Left ventricle myocardium inferior (tissue), 1 donor: ENCODE measurements at regions not wholly inside any gene's neighbourhood (a gene's known extent, or its start where the extent isn't known, plus 50 kb on each side); places are given as distances from the start of the nearest gene placed in this dataset.

Experiments used
- DNase-seq: peaks from one replicate; pipeline ENCODE4 v3.0.0-alpha.2; 2020
- H3K27ac ChIP-seq: fragments of 200-600 bp; replicated peaks from 2 replicates; pipeline ENCODE4 v1.8.0; 2021
- H3K27me3 ChIP-seq: fragments of 200-600 bp; 2 replicates; pipeline ENCODE4 v1.8.0; 2021; ENCODE audit warnings: low read depth
- H3K36me3 ChIP-seq: fragments of 200-600 bp; 2 replicates; pipeline ENCODE4 v1.8.0; 2021
- H3K4me1 ChIP-seq: fragments of 200-600 bp; 2 replicates; pipeline ENCODE4 v1.8.0; 2021
- H3K4me3 ChIP-seq: fragments of 200-600 bp; 2 replicates; pipeline ENCODE4 v1.8.0; 2021; ENCODE audit warnings: mild to moderate bottlenecking, moderate library complexity
- H3K9me3 ChIP-seq: fragments of 200-600 bp; replicated peaks from 2 replicates; pipeline ENCODE4 v1.8.0; 2021
- intact Hi-C: fragments of 100-400 bp; cut with micrococcal nuclease; formaldehyde crosslinking; loops from one replicate; pipeline ENCODE4 v1.11.0; 2022
- TF ChIP-seq, protein P1 (sequence below): fragments of 200-600 bp; IDR thresholded peaks from 2 replicates; pipeline ENCODE4 v1.8.0; 2021; ENCODE audit warnings: antibody characterized with exemption, mild to moderate bottlenecking, borderline replicate concordance
- donor health status: DM: no; HTN: yes; CAD: no; lungs with severe emphysema.

DNA sequence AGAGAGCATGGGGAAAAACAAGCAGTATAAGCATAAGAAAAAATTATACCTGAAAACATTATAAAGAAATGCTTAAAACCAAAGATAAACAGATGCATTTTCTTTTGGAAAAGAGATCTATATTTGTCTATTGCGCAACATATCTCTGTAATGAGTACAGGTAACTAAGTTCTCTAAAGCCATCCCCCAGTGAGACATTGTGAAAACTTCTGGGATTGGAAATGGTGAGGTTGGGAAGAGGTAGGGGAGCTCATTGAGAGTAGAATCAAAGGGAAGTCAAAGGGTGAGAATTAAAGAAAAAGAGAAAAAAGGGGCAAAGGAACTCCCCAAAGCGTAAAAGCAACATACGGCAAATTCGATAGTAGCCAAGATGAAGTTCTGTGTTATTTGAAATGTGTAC is 257.9 kb upstream of the RBFOX1 start:
- intact Hi-C loops, result no loop called here
- Histone ChIP-seq H3K27me3 (peaks cover 7% of the 10 kb centered on the region), H3K36me3 (no peaks in the 10 kb centered on the region), H3K9me3 (peaks cover 12% of the 10 kb centered on the region), H3K27ac (no peak overlapping the region), H3K4me3 (no peak overlapping the region), H3K4me1 (no peaks in the 10 kb centered on the region)
- no peak for DNase-seq
- TF ChIP-seq, protein P1, sequence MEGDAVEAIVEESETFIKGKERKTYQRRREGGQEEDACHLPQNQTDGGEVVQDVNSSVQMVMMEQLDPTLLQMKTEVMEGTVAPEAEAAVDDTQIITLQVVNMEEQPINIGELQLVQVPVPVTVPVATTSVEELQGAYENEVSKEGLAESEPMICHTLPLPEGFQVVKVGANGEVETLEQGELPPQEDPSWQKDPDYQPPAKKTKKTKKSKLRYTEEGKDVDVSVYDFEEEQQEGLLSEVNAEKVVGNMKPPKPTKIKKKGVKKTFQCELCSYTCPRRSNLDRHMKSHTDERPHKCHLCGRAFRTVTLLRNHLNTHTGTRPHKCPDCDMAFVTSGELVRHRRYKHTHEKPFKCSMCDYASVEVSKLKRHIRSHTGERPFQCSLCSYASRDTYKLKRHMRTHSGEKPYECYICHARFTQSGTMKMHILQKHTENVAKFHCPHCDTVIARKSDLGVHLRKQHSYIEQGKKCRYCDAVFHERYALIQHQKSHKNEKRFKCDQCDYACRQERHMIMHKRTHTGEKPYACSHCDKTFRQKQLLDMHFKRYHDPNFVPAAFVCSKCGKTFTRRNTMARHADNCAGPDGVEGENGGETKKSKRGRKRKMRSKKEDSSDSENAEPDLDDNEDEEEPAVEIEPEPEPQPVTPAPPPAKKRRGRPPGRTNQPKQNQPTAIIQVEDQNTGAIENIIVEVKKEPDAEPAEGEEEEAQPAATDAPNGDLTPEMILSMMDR, result no peak

DNA sequence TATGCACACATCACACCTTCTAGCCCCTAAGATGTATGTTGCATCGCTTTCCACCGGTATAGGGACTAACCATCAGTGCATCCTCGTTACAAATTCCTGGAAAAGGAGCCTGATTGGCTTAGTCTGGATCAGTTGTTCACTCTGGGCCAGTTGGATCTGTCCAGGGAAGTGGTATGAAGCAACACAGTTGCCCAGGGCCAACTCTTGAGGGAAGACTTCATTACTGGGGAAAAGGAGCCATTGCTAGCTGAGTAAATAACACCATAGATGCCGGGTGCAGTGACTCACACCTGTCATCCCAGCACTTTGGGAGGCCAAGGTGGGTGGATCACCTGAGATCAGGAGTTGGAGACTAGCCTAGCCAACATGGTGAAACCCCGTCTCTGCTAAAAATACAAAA is 275.2 kb upstream of the RBFOX1 start:
- DNase-seq, result no peak
- TF ChIP-seq, protein P1, result no peak
- no peaks in the 10 kb centered on the region for H3K9me3 ChIP-seq
- no peaks in the 10 kb centered on the region for H3K4me1 ChIP-seq
- no peak overlapping the region for H3K27ac ChIP-seq
- intact Hi-C loops, result no loop called here
- H3K4me3 ChIP-seq, result no peak overlapping the region
- peaks cover 11% of the 10 kb centered on the region for H3K27me3 ChIP-seq
- no peaks in the 10 kb centered on the region for H3K36me3 ChIP-seq

DNA sequence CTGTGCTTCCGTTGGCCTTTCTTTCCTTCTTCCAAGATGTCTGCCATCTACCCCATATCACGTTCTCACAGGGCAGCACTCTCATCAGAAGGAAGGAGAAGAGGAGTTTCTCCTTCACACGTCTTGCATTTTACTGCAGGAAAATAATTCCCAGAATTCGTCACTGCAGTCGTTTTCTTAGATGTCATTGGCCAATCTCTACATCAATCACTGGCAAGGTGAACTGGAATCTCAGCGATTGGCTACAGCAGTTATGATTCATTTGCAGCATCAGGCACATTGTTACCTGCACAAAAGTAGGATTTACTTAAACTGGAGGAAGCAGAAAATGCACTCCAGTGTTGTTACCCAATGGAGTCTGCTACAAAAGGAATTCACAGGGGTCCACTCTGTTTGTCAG is 277.2 kb upstream of the RBFOX1 start:
- H3K4me3 ChIP-seq, result no peak overlapping the region
- DNase-seq, result no peak
- TF ChIP-seq, protein P1, result no peak
- intact Hi-C loops, result no loop called here
- no peak overlapping the region for H3K27ac ChIP-seq
- no peaks in the 10 kb centered on the region for H3K36me3 ChIP-seq
- H3K4me1 ChIP-seq, result no peaks in the 10 kb centered on the region
- H3K9me3 ChIP-seq, result no peaks in the 10 kb centered on the region
- peaks cover 18% of the 10 kb centered on the region for H3K27me3 ChIP-seq

DNA sequence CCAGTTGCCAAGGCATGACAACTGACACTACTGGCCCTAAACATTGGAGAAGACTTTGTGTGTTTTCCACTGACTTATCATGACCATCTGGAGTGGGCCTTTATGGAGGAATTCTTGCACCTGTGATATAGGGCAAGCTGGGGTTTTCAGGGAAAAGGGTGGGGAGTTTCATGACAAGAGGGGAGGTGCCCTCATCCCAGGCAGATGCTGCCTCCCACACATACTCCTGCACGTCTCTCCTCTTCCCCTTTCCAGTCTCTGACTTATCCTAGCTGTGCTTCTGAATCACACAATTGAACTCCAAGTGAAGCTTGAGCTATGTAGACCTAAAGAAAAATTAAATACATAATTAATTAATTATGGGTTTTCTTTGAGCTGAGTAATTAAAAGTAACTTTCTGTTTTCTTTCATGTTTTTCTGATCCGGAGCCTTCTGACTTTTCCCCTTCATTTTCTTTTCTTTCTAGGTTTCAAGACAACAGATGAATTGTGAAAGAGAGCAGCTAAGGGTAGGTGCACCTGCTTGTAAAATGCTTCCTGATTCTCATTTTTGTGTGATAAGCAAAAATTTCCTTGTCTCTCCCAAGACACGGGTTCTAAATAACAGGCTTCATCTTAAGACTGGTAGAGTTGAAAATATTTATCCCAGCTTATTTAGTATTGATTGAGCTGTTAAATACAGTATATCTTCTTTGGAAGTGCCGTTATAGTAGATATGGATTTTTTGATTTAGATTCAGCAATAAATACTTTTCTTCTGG is 280.9 kb upstream of the RBFOX1 start:
- Histone ChIP-seq H3K4me3 (no peak overlapping the region), H3K4me1 (no peaks in the 10 kb centered on the region), H3K27me3 (peaks cover 16% of the 10 kb centered on the region), H3K9me3 (peaks cover 13% of the 10 kb centered on the region), H3K36me3 (no peaks in the 10 kb centered on the region), H3K27ac (no peak overlapping the region)
- no peak for DNase-seq
- TF ChIP-seq, protein P1, result no peak
- intact Hi-C loops, result no loop called here

GRCh38 chr16:7044331-7044730 is 288.3 kb upstream of the RBFOX1 start:
- intact Hi-C loops, result no loop called here
- Histone ChIP-seq H3K27me3 (no peaks in the 10 kb centered on the region), H3K36me3 (no peaks in the 10 kb centered on the region), H3K4me3 (no peak overlapping the region), H3K4me1 (no peaks in the 10 kb centered on the region), H3K27ac (no peak overlapping the region), H3K9me3 (peaks cover 15% of the 10 kb centered on the region)
- TF ChIP-seq, protein P1, result no peak
- DNase-seq, result no peak
